ENCODE measurements at regions not wholly inside any gene's neighbourhood (a gene's known extent, or its start where the extent isn't known, plus 50 kb on each side); places are given as distances from the start of the nearest gene placed in this dataset.

GRCh38 chr6:27073441-27073840 is 174.1 kb upstream of the PRSS16 start:
- in situ Hi-C loops (cut with HindIII; ENCODE audit: low pct_unique_long_range_greater_than_20kb, low sequenced_read_pairs) = no loop called here
- DNase-seq (ENCODE audit: low read depth) = no peak

- in situ Hi-C loops (cut with HindIII; ENCODE audit: low pct_unique_long_range_greater_than_20kb, low sequenced_read_pairs) = no loop called here
- no peak for DNase-seq (ENCODE audit: low read depth)
Observed at GRCh38 chr6:27076116-27076515, 171.4 kb upstream of the PRSS16 start.

- in situ Hi-C loops (cut with HindIII; ENCODE audit: low pct_unique_long_range_greater_than_20kb, low sequenced_read_pairs) = no loop called here
- DNase-seq (ENCODE audit: low read depth) = peak; percentile 80
Observed at GRCh38 chr6:27078734-27079357, 168.7 kb upstream of the PRSS16 start.

- in situ Hi-C loops (cut with HindIII; ENCODE audit: low pct_unique_long_range_greater_than_20kb, low sequenced_read_pairs) = no loop called here
- no peak for DNase-seq (ENCODE audit: low read depth)
Observed at GRCh38 chr6:27081188-27081587, 166.3 kb upstream of the PRSS16 start.

GRCh38 chr6:27081931-27082330 is 165.6 kb upstream of the PRSS16 start:
- DNase-seq (ENCODE audit: low read depth) = no peak

GRCh38 chr6:27088068-27088467 is 159.4 kb upstream of the PRSS16 start:
- no peak for DNase-seq (ENCODE audit: low read depth)
- in situ Hi-C loops (cut with HindIII; ENCODE audit: low pct_unique_long_range_greater_than_20kb, low sequenced_read_pairs) = no loop called here

More at GRCh38 chr6:27081931-27082330, 165.6 kb upstream of the PRSS16 start:
- in situ Hi-C loops (cut with HindIII; ENCODE audit: low pct_unique_long_range_greater_than_20kb, low sequenced_read_pairs) = no loop called here

- in situ Hi-C loops (cut with HindIII; ENCODE audit: low pct_unique_long_range_greater_than_20kb, low sequenced_read_pairs) = no loop called here
- DNase-seq (ENCODE audit: low read depth) = peak; percentile 87
Observed at GRCh38 chr6:27091661-27092315, 155.7 kb upstream of the PRSS16 start.

- in situ Hi-C loops (cut with HindIII; ENCODE audit: low pct_unique_long_range_greater_than_20kb, low sequenced_read_pairs) = no loop called here
Observed at GRCh38 chr6:27092316-27092692, 155.2 kb upstream of the PRSS16 start.

GRCh38 chr6:27095914-27096313 is 151.6 kb upstream of the PRSS16 start:
- in situ Hi-C loops (cut with HindIII; ENCODE audit: low pct_unique_long_range_greater_than_20kb, low sequenced_read_pairs) = no loop called here
- DNase-seq (ENCODE audit: low read depth) = no peak

More at GRCh38 chr6:27092316-27092692, 155.2 kb upstream of the PRSS16 start:
- no peak for DNase-seq (ENCODE audit: low read depth)

GRCh38 chr6:27096834-27097511 is 150.5 kb upstream of the PRSS16 start:
- peak; percentile 77 for DNase-seq (ENCODE audit: low read depth)
- in situ Hi-C loops (cut with HindIII; ENCODE audit: low pct_unique_long_range_greater_than_20kb, low sequenced_read_pairs) = no loop called here

- DNase-seq (ENCODE audit: low read depth) = no peak
- in situ Hi-C loops (cut with HindIII; ENCODE audit: low pct_unique_long_range_greater_than_20kb, low sequenced_read_pairs) = no loop called here
Observed at GRCh38 chr6:27098956-27099355, 148.5 kb upstream of the PRSS16 start.

GRCh38 chr6:27100921-27101320 is 146.6 kb upstream of the PRSS16 start:
- no peak for DNase-seq (ENCODE audit: low read depth)
- in situ Hi-C loops (cut with HindIII; ENCODE audit: low pct_unique_long_range_greater_than_20kb, low sequenced_read_pairs) = no loop called here

- in situ Hi-C loops (cut with HindIII; ENCODE audit: low pct_unique_long_range_greater_than_20kb, low sequenced_read_pairs) = no loop called here
- no peak for DNase-seq (ENCODE audit: low read depth)
Observed at GRCh38 chr6:27101824-27102223, 145.7 kb upstream of the PRSS16 start.

GRCh38 chr6:27106382-27106781 is 141.1 kb upstream of the PRSS16 start:
- in situ Hi-C loops (cut with HindIII; ENCODE audit: low pct_unique_long_range_greater_than_20kb, low sequenced_read_pairs) = no loop called here
- no peak for DNase-seq (ENCODE audit: low read depth)

- no peak for DNase-seq (ENCODE audit: low read depth)
- in situ Hi-C loops (cut with HindIII; ENCODE audit: low pct_unique_long_range_greater_than_20kb, low sequenced_read_pairs) = no loop called here
Observed at GRCh38 chr6:27111743-27112142, 135.8 kb upstream of the PRSS16 start.

- in situ Hi-C loops (cut with HindIII; ENCODE audit: low pct_unique_long_range_greater_than_20kb, low sequenced_read_pairs) = no loop called here
- no peak for DNase-seq (ENCODE audit: low read depth)
Observed at GRCh38 chr6:27112974-27113373, 134.5 kb upstream of the PRSS16 start.

- in situ Hi-C loops (cut with HindIII; ENCODE audit: low pct_unique_long_range_greater_than_20kb, low sequenced_read_pairs) = no loop called here
- no peak for DNase-seq (ENCODE audit: low read depth)
Observed at GRCh38 chr6:27119329-27119728, 128.2 kb upstream of the PRSS16 start.

- in situ Hi-C loops (cut with HindIII; ENCODE audit: low pct_unique_long_range_greater_than_20kb, low sequenced_read_pairs) = no loop called here
- no peak for DNase-seq (ENCODE audit: low read depth)
Observed at GRCh38 chr6:27119761-27120160, 127.7 kb upstream of the PRSS16 start.

GRCh38 chr6:27121640-27122039 is 125.9 kb upstream of the PRSS16 start:
- DNase-seq (ENCODE audit: low read depth) = no peak
- in situ Hi-C loops (cut with HindIII; ENCODE audit: low pct_unique_long_range_greater_than_20kb, low sequenced_read_pairs) = no loop called here

GRCh38 chr6:27124252-27124657 is 123.2 kb upstream of the PRSS16 start:
- DNase-seq (ENCODE audit: low read depth) = no peak
- in situ Hi-C loops (cut with HindIII; ENCODE audit: low pct_unique_long_range_greater_than_20kb, low sequenced_read_pairs) = no loop called here
